ENCODE measurements at regions not wholly inside any gene's neighbourhood (a gene's known extent, or its start where the extent isn't known, plus 50 kb on each side); places are given as distances from the start of the nearest gene placed in this dataset.

GRCh38 chr18:55877321-55877720 lies 289.3 kb upstream of the TCF4 start:
- TF ChIP-seq CTCF (IDR thresholded peaks at IDR 0.05; ENCODE audit: insufficient read depth, low read depth, low read length) = no peak
- no peak for TF ChIP-seq EZH2 (IDR thresholded peaks at IDR 0.05; ENCODE audit: insufficient read depth, low read length)
